ENCODE measurements at regions not wholly inside any gene's neighbourhood (a gene's known extent, or its start where the extent isn't known, plus 50 kb on each side); places are given as distances from the start of the nearest gene placed in this dataset.
A peak's percentile ranks its signal among the peaks of the same experiment; 100 is the strongest.

DNA sequence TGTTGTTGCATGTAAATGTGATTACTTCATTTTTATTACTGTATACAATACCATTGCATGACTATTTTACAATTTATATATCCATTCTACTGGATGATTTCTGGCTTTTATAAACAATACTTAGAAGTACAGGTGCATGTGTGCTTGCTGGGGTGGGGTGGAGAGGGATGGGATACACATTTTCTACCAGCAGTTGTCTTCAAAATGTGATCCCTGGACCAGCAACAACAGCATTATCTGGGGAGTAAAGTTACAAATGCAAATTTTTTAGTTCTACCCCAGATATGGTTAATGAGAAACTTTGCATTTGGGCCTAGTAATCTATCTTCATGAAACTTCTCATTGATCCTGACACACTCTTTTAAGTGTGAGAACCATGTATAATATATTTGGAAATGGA, 905.4 kb upstream of the ATXN7L3B start:
- TF ChIP-seq, protein P1, sequence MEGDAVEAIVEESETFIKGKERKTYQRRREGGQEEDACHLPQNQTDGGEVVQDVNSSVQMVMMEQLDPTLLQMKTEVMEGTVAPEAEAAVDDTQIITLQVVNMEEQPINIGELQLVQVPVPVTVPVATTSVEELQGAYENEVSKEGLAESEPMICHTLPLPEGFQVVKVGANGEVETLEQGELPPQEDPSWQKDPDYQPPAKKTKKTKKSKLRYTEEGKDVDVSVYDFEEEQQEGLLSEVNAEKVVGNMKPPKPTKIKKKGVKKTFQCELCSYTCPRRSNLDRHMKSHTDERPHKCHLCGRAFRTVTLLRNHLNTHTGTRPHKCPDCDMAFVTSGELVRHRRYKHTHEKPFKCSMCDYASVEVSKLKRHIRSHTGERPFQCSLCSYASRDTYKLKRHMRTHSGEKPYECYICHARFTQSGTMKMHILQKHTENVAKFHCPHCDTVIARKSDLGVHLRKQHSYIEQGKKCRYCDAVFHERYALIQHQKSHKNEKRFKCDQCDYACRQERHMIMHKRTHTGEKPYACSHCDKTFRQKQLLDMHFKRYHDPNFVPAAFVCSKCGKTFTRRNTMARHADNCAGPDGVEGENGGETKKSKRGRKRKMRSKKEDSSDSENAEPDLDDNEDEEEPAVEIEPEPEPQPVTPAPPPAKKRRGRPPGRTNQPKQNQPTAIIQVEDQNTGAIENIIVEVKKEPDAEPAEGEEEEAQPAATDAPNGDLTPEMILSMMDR (IDR thresholded peaks at IDR 0.05), result no peak

DNA sequence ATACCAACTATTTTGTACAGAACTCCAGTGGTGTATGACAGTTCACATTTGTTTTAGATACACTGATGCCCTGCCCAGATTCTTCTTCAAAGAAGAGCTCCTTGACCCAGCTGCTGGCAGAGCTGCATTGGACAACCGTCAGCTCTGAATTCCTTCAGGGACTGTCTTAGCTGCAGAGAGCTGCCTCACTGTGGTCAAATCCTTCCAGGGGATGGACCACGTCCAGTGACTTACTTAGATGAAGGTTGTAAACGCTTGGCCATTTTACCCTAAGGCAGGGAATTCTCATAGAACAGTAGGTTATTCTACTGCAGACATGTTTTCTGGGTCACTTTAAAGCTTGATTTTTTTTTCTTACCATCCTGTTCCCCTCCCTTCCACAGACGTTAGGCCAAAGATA, 905.0 kb upstream of the ATXN7L3B start:
- TF ChIP-seq, protein P1 (IDR thresholded peaks at IDR 0.05), result no peak

DNA sequence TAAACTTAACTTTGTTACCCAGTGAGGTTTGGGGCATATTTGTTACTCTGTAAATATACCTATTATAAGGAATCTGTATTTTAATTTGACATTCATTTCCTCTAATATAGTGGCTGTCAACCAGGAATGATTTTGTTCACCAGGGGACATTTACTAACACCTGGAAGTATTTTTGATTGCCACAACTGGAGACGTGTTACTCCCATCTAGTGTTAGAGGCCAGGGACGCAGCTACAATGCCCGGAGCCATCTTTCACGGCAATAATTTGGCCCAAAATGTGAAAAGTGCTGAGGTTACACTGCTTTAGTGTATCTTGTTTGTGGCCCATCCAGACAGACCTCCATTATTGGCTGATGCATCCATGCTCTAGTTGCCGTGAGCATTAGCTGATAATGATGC, 881.3 kb upstream of the ATXN7L3B start:
- TF ChIP-seq, protein P1 (IDR thresholded peaks at IDR 0.05), result peak; percentile 15; the same call in 1 of the 2 replicates

DNA sequence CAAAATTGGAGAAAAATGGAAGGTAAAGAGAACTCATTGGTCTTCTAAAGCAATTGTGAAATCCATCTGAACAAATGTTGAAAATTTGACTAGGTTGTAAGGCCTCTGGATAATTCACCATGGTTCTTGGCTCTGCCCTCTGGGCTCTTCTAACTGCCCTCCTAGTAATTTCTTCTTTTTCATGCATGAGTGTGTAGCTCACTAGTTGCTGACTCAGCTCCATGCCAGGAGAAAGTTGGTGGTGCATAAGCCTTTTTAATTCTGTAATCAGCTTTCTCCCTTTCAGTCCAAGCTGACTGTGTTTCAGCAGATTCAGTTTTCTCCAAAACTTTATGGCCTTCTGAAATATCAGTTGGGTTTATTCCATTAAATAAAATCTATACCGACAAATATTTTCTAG, 877.8 kb upstream of the ATXN7L3B start:
- TF ChIP-seq, protein P1 (IDR thresholded peaks at IDR 0.05), result no peak

DNA sequence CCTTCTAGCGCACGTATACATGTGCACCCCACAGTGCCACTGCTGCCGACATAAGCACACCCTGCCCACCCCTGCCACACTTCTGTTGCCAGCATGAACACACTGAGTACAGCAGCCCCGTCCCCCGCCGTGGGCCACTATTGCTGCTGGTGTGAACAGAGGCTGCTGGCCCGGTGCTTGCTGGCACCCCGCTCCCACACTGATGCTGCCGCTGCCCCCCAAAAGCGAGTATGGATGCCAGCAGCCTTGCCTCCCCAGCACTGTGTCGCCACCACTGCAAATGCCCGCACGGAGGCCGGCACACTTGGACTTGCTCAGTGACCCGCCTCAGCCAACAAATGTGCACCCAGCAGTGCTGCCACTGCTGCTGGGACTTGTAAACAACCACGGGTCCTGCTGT, 872.4 kb upstream of the ATXN7L3B start:
- TF ChIP-seq, protein P1 (IDR thresholded peaks at IDR 0.05), result no peak

DNA sequence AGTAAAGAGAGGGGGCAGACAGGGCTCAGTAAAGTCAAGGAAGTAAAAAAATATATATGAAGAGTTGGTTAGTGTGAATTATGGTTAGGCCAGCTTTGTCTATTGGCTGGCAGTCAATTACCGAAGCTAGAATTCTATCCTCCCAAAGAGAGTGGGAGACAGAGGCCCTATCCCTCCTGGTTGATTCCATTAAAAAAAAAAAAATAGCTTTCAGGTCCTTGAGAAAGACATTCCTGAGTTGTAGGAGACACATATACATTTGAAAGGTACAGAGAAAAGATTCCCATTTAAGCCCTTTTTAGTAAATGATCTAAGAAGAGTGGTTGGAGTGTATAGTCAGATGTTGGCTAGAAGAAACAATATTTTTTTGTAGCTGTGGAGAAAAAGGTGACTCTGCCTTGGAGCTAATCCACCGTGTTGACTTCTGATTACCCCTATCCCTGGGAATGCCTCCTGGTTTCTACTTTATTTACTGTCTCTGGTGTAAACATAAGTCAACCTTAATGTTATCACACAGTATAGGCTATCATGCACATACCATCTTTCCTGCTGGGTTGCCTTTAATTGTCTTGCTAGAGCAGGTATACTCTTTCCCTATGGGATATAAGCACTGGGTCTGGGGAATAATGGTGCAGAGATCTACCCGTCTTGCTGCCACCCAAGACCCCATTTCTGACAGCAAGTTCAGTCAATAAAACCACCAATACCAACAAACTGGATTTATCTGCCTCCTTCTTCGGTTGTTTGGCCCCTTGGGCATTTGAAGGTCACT, 859.9 kb upstream of the ATXN7L3B start:
- TF ChIP-seq, protein P1 (IDR thresholded peaks at IDR 0.05), result no peak

DNA sequence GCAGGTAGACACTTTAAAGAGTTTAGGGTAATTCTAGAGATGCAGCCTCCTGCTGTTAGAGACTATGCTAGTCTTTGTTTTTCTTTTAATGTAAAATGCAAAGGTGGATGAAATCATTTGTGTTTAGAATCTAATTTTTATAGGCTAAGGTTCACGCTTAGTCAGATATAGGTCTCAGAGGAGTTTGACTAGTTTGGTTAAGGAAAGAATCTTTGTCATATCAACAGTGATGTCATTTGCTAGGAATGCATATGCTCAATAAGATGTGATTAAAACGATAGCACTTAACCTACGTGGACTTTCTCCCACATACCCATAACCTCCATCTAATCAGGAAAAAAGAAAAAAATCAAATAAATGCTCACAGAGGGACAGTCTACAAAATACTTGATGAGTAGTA, 859.3 kb upstream of the ATXN7L3B start:
- TF ChIP-seq, protein P1 (IDR thresholded peaks at IDR 0.05), result no peak

DNA sequence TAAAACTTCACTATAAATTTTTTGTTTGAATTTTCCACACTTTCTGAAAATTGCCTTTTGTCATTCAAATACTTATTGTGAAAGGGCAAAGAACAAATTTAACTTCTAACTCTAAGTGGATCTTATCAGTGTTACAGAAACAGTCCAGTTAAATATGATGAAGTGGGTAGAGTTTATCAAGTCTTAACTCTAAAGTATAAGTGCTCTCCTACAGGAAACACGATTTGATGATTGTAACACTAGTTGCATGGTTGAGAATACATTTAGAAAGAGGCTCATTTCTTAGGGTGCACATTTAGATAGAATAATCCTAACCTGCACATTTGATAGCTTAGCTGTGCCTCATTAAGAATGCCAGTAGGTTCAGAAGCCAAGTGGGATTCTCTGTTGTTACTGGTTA, 838.3 kb upstream of the ATXN7L3B start:
- TF ChIP-seq, protein P1 (IDR thresholded peaks at IDR 0.05), result no peak
